GM12892 (cell line): ENCODE measurements at regions not wholly inside any gene's neighbourhood (a gene's known extent, or its start where the extent isn't known, plus 50 kb on each side); places are given as distances from the start of the nearest gene placed in this dataset.

Source experiments
- DNase-seq: peaks from one replicate; pipeline ENCODE4 v3.0.0; 2011; ENCODE audit not compliant: insufficient read length
- FAIRE-seq: peaks from 2 replicates; lab custom pipeline; 2011; peaks lifted over from hg19 to GRCh38; lab: Jason Lieb, UNC
- POLR2A ChIP-seq: IDR thresholded peaks from 2 replicates; pipeline ENCODE4 v1.6.1; 2011; ENCODE audit warnings: low read depth, low read length, control low read depth
- POLR2AphosphoS5 ChIP-seq: IDR thresholded peaks from 2 replicates; pipeline ENCODE4 v1.6.1; 2011; ENCODE audit warnings: low read depth, low read length, control low read depth
- TAF1 ChIP-seq: IDR thresholded peaks from 2 replicates; pipeline ENCODE4 v1.6.1; 2011; ENCODE audit warnings: low read depth, mild to moderate bottlenecking, control low read depth, low read length, borderline replicate concordance

GRCh38 chr6:2396042-2396657 is 150.7 kb upstream of the GMDS start:
- FAIRE-seq (no peak), DNase-seq (no peak)
- TF ChIP-seq POLR2A (no peak), TAF1 (no peak), POLR2AphosphoS5 (no peak)

GRCh38 chr6:2388554-2389324 is 143.3 kb upstream of the GMDS start:
- FAIRE-seq: no peak
- TF ChIP-seq POLR2A (no peak), TAF1 (no peak), POLR2AphosphoS5 (no peak)

GRCh38 chr6:2387445-2387844 is 142.0 kb upstream of the GMDS start:
- TF ChIP-seq POLR2AphosphoS5 (no peak), POLR2A (no peak), TAF1 (no peak)
- no peak for DNase-seq
- FAIRE-seq: no peak

More at GRCh38 chr6:2388554-2389324, 143.3 kb upstream of the GMDS start:
- DNase-seq: no peak

- DNase-seq: no peak
- TF ChIP-seq POLR2AphosphoS5 (no peak), TAF1 (no peak), POLR2A (no peak)
- FAIRE-seq: no peak
Measured at GRCh38 chr6:2385471-2385983, 140.1 kb upstream of the GMDS start.

GRCh38 chr6:2384528-2384927 is 139.1 kb upstream of the GMDS start:
- TF ChIP-seq TAF1: no peak
- no peak for TF ChIP-seq POLR2A
- TF ChIP-seq POLR2AphosphoS5: no peak
- DNase-seq (no peak), FAIRE-seq (no peak)

- TF ChIP-seq POLR2AphosphoS5: no peak
- TF ChIP-seq POLR2A: no peak
- TF ChIP-seq TAF1: no peak
- FAIRE-seq (no peak), DNase-seq (no peak)
Measured at GRCh38 chr6:2381872-2382661, 136.7 kb upstream of the GMDS start.

GRCh38 chr6:2378891-2379652 is 133.7 kb upstream of the GMDS start:
- no peak for TF ChIP-seq TAF1
- no peak for TF ChIP-seq POLR2A
- TF ChIP-seq POLR2AphosphoS5: no peak
- FAIRE-seq: no peak
- no peak for DNase-seq

GRCh38 chr6:2378046-2378657 is 132.7 kb upstream of the GMDS start:
- no peak for FAIRE-seq
- DNase-seq: no peak
- TF ChIP-seq POLR2AphosphoS5: no peak
- TF ChIP-seq POLR2A: no peak
- TF ChIP-seq TAF1: no peak

- no peak for TF ChIP-seq TAF1
- no peak for TF ChIP-seq POLR2AphosphoS5
- TF ChIP-seq POLR2A: no peak
- no peak for FAIRE-seq
- DNase-seq: no peak
Measured at GRCh38 chr6:2376429-2377355, 131.3 kb upstream of the GMDS start.

- TF ChIP-seq TAF1 (no peak), POLR2A (no peak), POLR2AphosphoS5 (no peak)
- FAIRE-seq (no peak), DNase-seq (no peak)
Measured at GRCh38 chr6:2375443-2375842, 130.0 kb upstream of the GMDS start.
